CD4-positive, CD25-positive, alpha-beta regulatory T cell (primary cell): ENCODE measurements at regions not wholly inside any gene's neighbourhood (a gene's known extent, or its start where the extent isn't known, plus 50 kb on each side); places are given as distances from the start of the nearest gene placed in this dataset.

Experiments used
- ATAC-seq, 2 donors: fragments of 150-1000 bp; cut with Tn5 transposase; one replicate each; pipeline ENCODE4 v1.10.0; 2021; ENCODE audit warnings: low read depth in 2 of 2, moderate number of reproducible peaks in 2 of 2, moderate library complexity in 1 of 2
- DNase-seq, 3 donors: peaks; one replicate each; pipeline versions ENCODE4 v3.0.0 to v3.0.0-alpha.2; 2012 to 2022; ENCODE audit warnings: mixed read lengths in 1 of 3
- H3K27ac ChIP-seq: one replicate; pipeline ENCODE4 v1.7.0; 2013; ENCODE audit warnings: mild to moderate bottlenecking, low read length; ENCODE audit not compliant: insufficient read depth, poor library complexity, severe bottlenecking
- H3K27me3 ChIP-seq: one replicate; pipeline ENCODE4 v1.7.0; 2013; ENCODE audit warnings: low read length; ENCODE audit not compliant: control insufficient read depth, insufficient read depth
- H3K36me3 ChIP-seq: one replicate; pipeline ENCODE4 v1.7.0; 2013; ENCODE audit warnings: mild to moderate bottlenecking, low read length, moderate library complexity; ENCODE audit not compliant: control insufficient read depth, insufficient read depth
- H3K4me1 ChIP-seq: 2 replicates; pipeline ENCODE4 v1.7.0; 2013; ENCODE audit warnings: mild to moderate bottlenecking, low read length; ENCODE audit not compliant: insufficient read depth, control insufficient read depth, poor library complexity, severe bottlenecking
- H3K4me3 ChIP-seq: one replicate; pipeline ENCODE4 v1.7.0; 2013; ENCODE audit warnings: low read depth, mild to moderate bottlenecking, low read length, moderate library complexity
- H3K9me3 ChIP-seq, 2 experiments: 1 replicate in 1 of 2; 2 replicates in 1 of 2; pipeline ENCODE4 v1.7.0; 2013; ENCODE audit warnings: low read length in 2 of 2, mild to moderate bottlenecking in 1 of 2, moderate library complexity in 1 of 2; ENCODE audit not compliant: control insufficient read depth in 2 of 2
- H3K27ac Mint-ChIP-seq, 3 donors: one replicate each; pipeline ENCODE4 v1.8.0; 2020 to 2022; ENCODE audit warnings: mild to moderate bottlenecking in 3 of 3, mixed read lengths in 3 of 3, moderate library complexity in 2 of 3
- H3K27me3 Mint-ChIP-seq: one replicate; pipeline ENCODE4 v1.8.0; 2022; ENCODE audit warnings: mild to moderate bottlenecking, mixed read lengths
- H3K36me3 Mint-ChIP-seq: one replicate; pipeline ENCODE4 v1.8.0; 2020; ENCODE audit warnings: mixed read lengths
- H3K4me1 Mint-ChIP-seq, 4 donors: one replicate each; pipeline ENCODE4 v1.8.0; 2020 to 2022; ENCODE audit warnings: mixed read lengths in 4 of 4, mild to moderate bottlenecking in 1 of 4
- H3K4me3 Mint-ChIP-seq, 4 donors: one replicate each; pipeline ENCODE4 v1.8.0; 2020 to 2022; ENCODE audit warnings: mild to moderate bottlenecking in 4 of 4, mixed read lengths in 4 of 4, moderate library complexity in 3 of 4
- H3K9me3 Mint-ChIP-seq, 7 donors: one replicate each; pipeline ENCODE4 v1.8.0; 2020 to 2022; ENCODE audit warnings: mixed read lengths in 7 of 7, mild to moderate bottlenecking in 3 of 7, moderate library complexity in 2 of 7

DNA sequence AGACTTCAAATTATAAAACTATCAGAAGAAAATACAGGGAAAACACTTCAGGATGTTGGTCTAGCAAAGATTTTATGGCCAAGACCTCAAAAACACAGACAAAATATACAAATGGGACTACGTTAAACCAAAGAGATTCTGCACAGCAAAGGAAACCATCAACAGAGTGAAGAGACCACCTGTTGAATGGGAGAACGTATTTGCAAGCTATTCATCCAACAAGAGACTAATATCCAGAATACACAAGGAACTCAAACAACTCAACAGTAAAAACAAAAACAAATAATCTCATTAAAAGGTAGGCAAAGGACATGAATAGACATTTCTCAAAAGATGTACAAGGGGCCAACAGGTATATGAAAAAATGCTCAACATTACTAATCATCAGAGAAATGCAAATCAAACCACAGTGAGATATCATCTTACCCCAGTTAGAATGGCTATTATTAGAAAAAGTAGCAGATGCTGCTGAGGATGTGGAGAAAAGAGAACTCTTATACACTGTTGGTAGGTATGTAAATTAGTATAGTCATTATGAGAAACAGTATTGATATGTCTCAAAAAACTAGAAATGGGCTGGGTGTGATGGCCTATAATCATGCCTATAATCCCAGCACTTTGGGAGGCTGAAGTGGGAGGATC is 112.6 kb downstream of the LRIG2 start:
- Mint-ChIP-seq H3K4me1 (peaks cover 0 to 10% (median 3%) of the 10 kb centered on the region in 4 donors), H3K36me3 (no peaks in the 10 kb centered on the region), H3K9me3 (peaks cover 0 to 10% (median 2%) of the 10 kb centered on the region in 7 donors), H3K4me3 (no peak overlapping the region), H3K27me3 (peaks cover 30% of the 10 kb centered on the region), H3K27ac (no peak overlapping the region)
- Histone ChIP-seq H3K36me3 (no peaks in the 10 kb centered on the region), H3K27me3 (peaks cover 10% of the 10 kb centered on the region), H3K9me3 (no peaks in the 10 kb centered on the region), H3K4me3 (no peak overlapping the region), H3K4me1 (no peaks in the 10 kb centered on the region), H3K27ac (no peak overlapping the region)
- DNase-seq (peak in 2 of 3 donors; percentile 5 to 39), ATAC-seq (no peak)

DNA sequence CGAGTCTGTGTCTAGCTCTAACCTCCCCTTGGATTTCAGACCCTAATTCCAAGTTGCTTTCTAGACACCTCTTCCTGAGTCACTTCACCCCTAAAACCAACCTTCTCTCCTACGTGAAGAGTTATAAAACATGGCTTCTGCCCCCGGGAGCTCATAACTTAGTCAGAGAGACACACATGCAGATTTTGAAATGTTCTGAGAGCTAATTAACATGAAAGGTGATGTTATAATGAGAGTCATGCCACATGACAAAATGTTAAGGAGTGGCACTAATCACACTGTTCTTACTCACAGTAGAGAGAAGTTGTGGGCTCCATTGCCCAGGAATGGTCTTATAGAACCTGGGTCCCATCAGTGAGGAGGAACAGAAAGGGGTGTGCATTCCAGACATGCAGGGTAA is 117.1 kb downstream of the LRIG2 start:
- Histone ChIP-seq H3K4me3 (no peak overlapping the region), H3K9me3 (no peaks in the 10 kb centered on the region), H3K27me3 (peaks cover 10% of the 10 kb centered on the region), H3K36me3 (no peaks in the 10 kb centered on the region), H3K4me1 (no peaks in the 10 kb centered on the region), H3K27ac (no peak overlapping the region)
- Mint-ChIP-seq H3K9me3 (peaks cover 0 to 9% (median 3%) of the 10 kb centered on the region in 7 donors), H3K4me1 (peaks cover 0 to 6% (median 5%) of the 10 kb centered on the region in 4 donors), H3K4me3 (no peak overlapping the region), H3K27ac (no peak overlapping the region), H3K27me3 (peaks cover 15% of the 10 kb centered on the region), H3K36me3 (peaks cover 3% of the 10 kb centered on the region)
- no peak for DNase-seq
- no peak for ATAC-seq

DNA sequence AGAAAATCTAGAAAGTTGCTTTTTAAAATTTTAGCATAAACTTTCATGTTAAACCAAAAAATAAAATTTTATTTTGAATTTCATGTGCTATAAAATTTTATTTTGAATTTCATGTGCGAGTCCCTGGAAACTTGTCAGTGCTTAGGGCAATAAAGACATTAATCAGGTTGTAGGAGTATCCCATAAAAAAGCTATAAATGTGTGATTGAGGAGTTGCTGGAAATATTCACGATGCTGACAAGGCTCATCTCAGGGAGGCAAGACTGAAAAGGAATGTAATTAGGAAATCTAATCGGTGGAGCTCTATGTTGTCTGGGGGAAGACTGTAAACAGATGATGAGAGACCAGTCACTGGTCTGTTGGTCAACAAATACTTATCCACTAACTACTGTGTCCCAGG is 117.9 kb downstream of the LRIG2 start:
- DNase-seq (no peak), ATAC-seq (no peak)
- H3K27ac Mint-ChIP-seq: no peak overlapping the region
- peaks cover 3% of the 10 kb centered on the region for H3K36me3 Mint-ChIP-seq
- no peaks in the 10 kb centered on the region for H3K4me1 ChIP-seq
- H3K9me3 Mint-ChIP-seq: peaks cover 0 to 9% (median 3%) of the 10 kb centered on the region in 7 donors
- H3K27me3 Mint-ChIP-seq: peaks cover 18% of the 10 kb centered on the region
- no peaks in the 10 kb centered on the region for H3K9me3 ChIP-seq
- H3K36me3 ChIP-seq: no peaks in the 10 kb centered on the region
- peaks cover 12% of the 10 kb centered on the region for H3K27me3 ChIP-seq
- no peak overlapping the region for H3K4me3 ChIP-seq
- no peak overlapping the region for H3K27ac ChIP-seq
- H3K4me3 Mint-ChIP-seq: no peak overlapping the region
- peaks cover 0 to 5% (median 0%) of the 10 kb centered on the region in 4 donors for H3K4me1 Mint-ChIP-seq

DNA sequence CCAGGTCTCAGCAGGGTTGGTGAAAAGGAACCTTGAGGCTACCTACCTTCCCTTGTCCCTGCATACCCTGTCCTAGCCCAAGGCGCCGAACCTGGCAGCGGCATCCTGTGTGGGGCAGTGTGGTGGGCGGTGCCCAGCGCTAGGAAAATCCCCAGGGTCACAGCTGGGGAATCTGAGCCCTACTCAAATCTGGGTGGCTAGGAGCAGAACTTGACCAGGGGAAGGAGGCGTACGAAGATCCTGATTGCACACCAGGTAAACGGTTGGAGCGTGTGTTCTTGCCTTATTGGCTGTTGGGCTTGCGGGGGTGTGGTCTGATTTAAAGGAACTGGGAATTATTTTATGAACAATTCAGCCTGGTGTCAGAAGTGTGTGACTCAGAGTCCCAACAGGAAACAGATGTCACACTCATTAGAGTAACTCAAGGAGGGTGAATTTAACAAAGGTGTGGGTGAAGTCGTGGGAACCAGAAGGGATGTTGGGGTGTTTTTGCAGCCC is 118.6 kb downstream of the LRIG2 start:
- H3K9me3 ChIP-seq: no peaks in the 10 kb centered on the region
- H3K4me1 Mint-ChIP-seq: peaks cover 0 to 5% (median 0%) of the 10 kb centered on the region in 4 donors
- DNase-seq (no peak), ATAC-seq (peak; percentile 8 to 37)
- no peak overlapping the region for H3K27ac ChIP-seq
- peaks cover 18% of the 10 kb centered on the region for H3K27me3 Mint-ChIP-seq
- no peaks in the 10 kb centered on the region for H3K4me1 ChIP-seq
- H3K4me3 ChIP-seq: no peak overlapping the region
- no peak overlapping the region for H3K27ac Mint-ChIP-seq
- H3K36me3 Mint-ChIP-seq: peaks cover 3% of the 10 kb centered on the region
- peaks cover 12% of the 10 kb centered on the region for H3K27me3 ChIP-seq
- peaks cover 0 to 9% (median 3%) of the 10 kb centered on the region in 7 donors for H3K9me3 Mint-ChIP-seq
- no peak overlapping the region for H3K4me3 Mint-ChIP-seq
- H3K36me3 ChIP-seq: no peaks in the 10 kb centered on the region

DNA sequence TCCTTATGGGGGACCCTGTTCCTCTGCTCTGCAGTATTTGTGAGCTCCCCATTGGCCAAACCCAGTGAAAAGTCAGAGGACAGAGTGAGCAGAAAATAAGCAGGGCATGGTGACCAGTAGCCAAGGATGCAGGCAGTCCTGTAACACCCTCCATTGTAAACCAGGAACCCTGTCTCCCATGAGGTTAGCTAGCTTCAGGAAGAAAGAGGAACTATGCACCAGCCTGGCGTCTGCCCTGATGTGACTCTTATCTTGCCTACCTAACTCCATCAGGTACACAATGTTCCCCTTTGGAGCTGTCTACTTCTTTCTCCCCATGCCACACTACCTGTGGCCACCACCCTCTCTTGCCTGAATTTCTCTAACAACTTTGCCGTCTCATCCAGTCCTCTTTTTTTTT is 119.2 kb downstream of the LRIG2 start:
- Mint-ChIP-seq H3K36me3 (peaks cover 3% of the 10 kb centered on the region), H3K27me3 (peaks cover 18% of the 10 kb centered on the region), H3K4me3 (no peak overlapping the region), H3K9me3 (peaks cover 0 to 9% (median 3%) of the 10 kb centered on the region in 7 donors), H3K27ac (peak overlapping the region in 1 of 3 donors; percentile 7), H3K4me1 (peaks cover 0 to 5% (median 0%) of the 10 kb centered on the region in 4 donors)
- Histone ChIP-seq H3K36me3 (no peaks in the 10 kb centered on the region), H3K4me1 (no peaks in the 10 kb centered on the region), H3K27me3 (peaks cover 12% of the 10 kb centered on the region), H3K27ac (no peak overlapping the region), H3K4me3 (no peak overlapping the region), H3K9me3 (no peaks in the 10 kb centered on the region)
- DNase-seq (no peak), ATAC-seq (no peak)

DNA sequence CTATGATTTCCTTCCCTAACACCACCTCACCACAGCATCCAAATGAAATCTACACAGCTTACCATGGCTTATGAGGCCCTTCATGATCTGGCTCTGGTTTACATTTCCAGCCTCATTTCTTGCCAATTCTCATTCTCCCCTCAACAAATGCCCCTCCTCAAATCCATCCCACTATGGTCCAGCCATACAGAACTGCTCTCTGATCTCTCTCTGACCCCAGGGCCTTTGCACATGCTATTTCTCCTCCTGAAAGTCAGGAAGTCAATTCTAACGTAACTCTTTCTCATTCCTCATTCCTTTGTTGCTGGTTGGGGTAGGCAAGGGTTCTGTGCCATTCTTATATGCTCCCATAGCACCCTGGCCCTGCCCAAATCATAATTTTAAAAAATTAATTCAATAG is 120.0 kb downstream of the LRIG2 start:
- H3K27ac Mint-ChIP-seq: no peak overlapping the region
- H3K27ac ChIP-seq: no peak overlapping the region
- peaks cover 3% of the 10 kb centered on the region for H3K36me3 Mint-ChIP-seq
- no peak overlapping the region for H3K4me3 ChIP-seq
- H3K4me3 Mint-ChIP-seq: no peak overlapping the region
- H3K27me3 Mint-ChIP-seq: peaks cover 18% of the 10 kb centered on the region
- H3K4me1 Mint-ChIP-seq: peaks cover 0 to 5% (median 0%) of the 10 kb centered on the region in 4 donors
- H3K9me3 Mint-ChIP-seq: peaks cover 0 to 9% (median 3%) of the 10 kb centered on the region in 7 donors
- no peaks in the 10 kb centered on the region for H3K36me3 ChIP-seq
- no peak for DNase-seq
- no peaks in the 10 kb centered on the region for H3K9me3 ChIP-seq
- no peak for ATAC-seq
- no peaks in the 10 kb centered on the region for H3K4me1 ChIP-seq
- H3K27me3 ChIP-seq: peaks cover 10% of the 10 kb centered on the region

DNA sequence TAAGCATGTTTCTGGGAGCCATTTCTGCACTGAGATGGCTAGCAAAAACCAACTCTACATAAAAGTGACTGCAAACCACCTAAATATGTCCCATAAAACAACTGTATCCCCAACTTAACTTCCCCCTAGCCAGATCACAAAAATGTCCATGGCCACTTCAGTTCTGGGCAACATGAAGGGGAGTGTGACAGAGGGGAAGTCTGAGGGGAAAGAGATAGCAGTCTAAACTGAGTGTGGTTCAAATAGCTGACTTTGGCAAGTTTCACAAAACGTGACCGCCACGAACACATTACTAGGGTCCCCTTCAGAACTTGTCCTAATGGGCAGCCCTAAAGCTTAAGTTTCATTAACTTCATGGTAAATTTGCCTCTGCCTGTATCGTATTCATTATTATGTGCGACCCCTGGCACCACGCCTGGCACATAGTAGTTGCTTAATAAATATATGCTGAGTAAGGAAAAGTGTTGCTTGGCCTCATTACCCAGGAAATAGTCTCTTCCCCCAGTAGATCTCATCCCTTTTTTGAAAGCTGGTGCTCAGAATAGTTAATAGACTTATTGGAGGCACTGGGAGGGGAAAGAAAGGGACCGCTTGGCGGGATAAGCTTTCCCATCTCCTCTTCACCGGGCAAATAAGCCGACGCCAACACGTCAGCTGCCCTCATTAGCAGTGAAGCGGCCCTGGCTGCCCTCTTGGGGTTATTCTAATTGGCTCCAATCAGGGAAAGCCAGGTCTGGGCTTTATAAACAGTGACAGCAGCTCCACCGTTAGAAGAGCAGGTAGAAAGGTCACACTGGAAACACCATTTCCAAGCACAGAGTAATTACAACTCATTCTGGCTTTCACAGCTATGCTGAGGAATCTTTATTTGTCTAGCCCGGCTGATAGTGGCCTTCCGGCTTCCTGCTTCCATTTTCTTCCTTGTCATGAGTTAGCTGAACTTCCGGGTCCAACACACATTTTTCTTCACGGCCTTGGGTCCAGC is 122.1 kb downstream of the LRIG2 start:
- peaks cover 0 to 5% (median 0%) of the 10 kb centered on the region in 4 donors for H3K4me1 Mint-ChIP-seq
- no peak overlapping the region for H3K27ac Mint-ChIP-seq
- H3K27me3 Mint-ChIP-seq: peaks cover 12% of the 10 kb centered on the region
- Histone ChIP-seq H3K4me3 (no peak overlapping the region), H3K9me3 (no peaks in the 10 kb centered on the region), H3K27me3 (peaks cover 10% of the 10 kb centered on the region), H3K36me3 (no peaks in the 10 kb centered on the region), H3K4me1 (no peaks in the 10 kb centered on the region), H3K27ac (no peak overlapping the region)
- no peak overlapping the region for H3K4me3 Mint-ChIP-seq
- ATAC-seq: no peak
- H3K9me3 Mint-ChIP-seq: peaks cover 0 to 9% (median 3%) of the 10 kb centered on the region in 7 donors
- no peak for DNase-seq
- H3K36me3 Mint-ChIP-seq: peaks cover 3% of the 10 kb centered on the region
